ENCODE measurements at regions not wholly inside any gene's neighbourhood (a gene's known extent, or its start where the extent isn't known, plus 50 kb on each side); places are given as distances from the start of the nearest gene placed in this dataset.

GRCh38 chr1:219387211-219387610 lies 213.5 kb downstream of the LYPLAL1 start:
- TF ChIP-seq, protein P1, sequence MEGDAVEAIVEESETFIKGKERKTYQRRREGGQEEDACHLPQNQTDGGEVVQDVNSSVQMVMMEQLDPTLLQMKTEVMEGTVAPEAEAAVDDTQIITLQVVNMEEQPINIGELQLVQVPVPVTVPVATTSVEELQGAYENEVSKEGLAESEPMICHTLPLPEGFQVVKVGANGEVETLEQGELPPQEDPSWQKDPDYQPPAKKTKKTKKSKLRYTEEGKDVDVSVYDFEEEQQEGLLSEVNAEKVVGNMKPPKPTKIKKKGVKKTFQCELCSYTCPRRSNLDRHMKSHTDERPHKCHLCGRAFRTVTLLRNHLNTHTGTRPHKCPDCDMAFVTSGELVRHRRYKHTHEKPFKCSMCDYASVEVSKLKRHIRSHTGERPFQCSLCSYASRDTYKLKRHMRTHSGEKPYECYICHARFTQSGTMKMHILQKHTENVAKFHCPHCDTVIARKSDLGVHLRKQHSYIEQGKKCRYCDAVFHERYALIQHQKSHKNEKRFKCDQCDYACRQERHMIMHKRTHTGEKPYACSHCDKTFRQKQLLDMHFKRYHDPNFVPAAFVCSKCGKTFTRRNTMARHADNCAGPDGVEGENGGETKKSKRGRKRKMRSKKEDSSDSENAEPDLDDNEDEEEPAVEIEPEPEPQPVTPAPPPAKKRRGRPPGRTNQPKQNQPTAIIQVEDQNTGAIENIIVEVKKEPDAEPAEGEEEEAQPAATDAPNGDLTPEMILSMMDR (conservative IDR thresholded peaks at IDR 0.05; ENCODE audit: low read depth, low read length) = no peak
- TF ChIP-seq EZH2 (IDR thresholded peaks at IDR 0.05; ENCODE audit: low read length, unreplicated experiment) = no peak

All from PC-3 (cell line).